SU-DHL-6 (cell line): ENCODE measurements at regions not wholly inside any gene's neighbourhood (a gene's known extent, or its start where the extent isn't known, plus 50 kb on each side); places are given as distances from the start of the nearest gene placed in this dataset.

Experiments
- H2AFZ ChIP-seq: fragments of 200-600 bp; sonication (generic); 2 replicates; pipeline ENCODE4 v1.6.1; 2014; ENCODE audit warnings: low read depth, mild to moderate bottlenecking, moderate library complexity, mixed read lengths, antibody characterized with exemption, low read length; ENCODE audit not compliant: severe bottlenecking
- H3F3A ChIP-seq: fragments of 200-600 bp; shearing (Covaris generic); 2 replicates; pipeline ENCODE4 v1.6.0; 2016; ENCODE audit warnings: antibody characterized with exemption, mild to moderate bottlenecking; ENCODE audit not compliant: insufficient read depth
- H3K27ac ChIP-seq: fragments of 200-600 bp; sonication (generic); 2 replicates; pipeline ENCODE4 v1.5.1; 2016; ENCODE audit warnings: low read depth, mild to moderate bottlenecking, low read length, moderate library complexity, mixed read lengths
- H3K27me3 ChIP-seq: fragments of 200-600 bp; sonication (generic), shearing (Covaris generic); 2 replicates; pipeline ENCODE4 v1.6.0; 2014; ENCODE audit warnings: mild to moderate bottlenecking, low read length
- H3K36me3 ChIP-seq: fragments of 200-600 bp; sonication (generic); 2 replicates; pipeline ENCODE4 v1.6.1; 2014; ENCODE audit warnings: mild to moderate bottlenecking, low read length, mixed read lengths
- H3K4me2 ChIP-seq: fragments of 300-600, 200-600 bp; shearing (Covaris generic), sonication (generic); 2 replicates; pipeline ENCODE4 v1.6.0; 2014; ENCODE audit warnings: low read length, low read depth, mild to moderate bottlenecking; ENCODE audit not compliant: poor library complexity, severe bottlenecking
- H3K4me3 ChIP-seq: fragments of 200-600 bp; sonication (generic); 2 replicates; pipeline ENCODE4 v1.5.1; 2014; ENCODE audit warnings: antibody characterized with exemption, low read length, mild to moderate bottlenecking, mixed read lengths; ENCODE audit not compliant: insufficient read depth, poor library complexity, severe bottlenecking
- H3K79me2 ChIP-seq: fragments of 200-600 bp; sonication (generic); 2 replicates; pipeline ENCODE4 v1.6.1; 2014; ENCODE audit warnings: mild to moderate bottlenecking, low read length, moderate library complexity; ENCODE audit not compliant: insufficient read depth
- H3K9ac ChIP-seq: fragments of 200-600 bp; sonication (generic); 2 replicates; pipeline ENCODE4 v1.7.0; 2014; ENCODE audit warnings: mild to moderate bottlenecking, low read length
- H3K9me2 ChIP-seq: fragments of 200-600 bp; sonication (generic); replicated peaks from 2 replicates; pipeline ENCODE4 v1.6.1; 2014; ENCODE audit warnings: low read length; ENCODE audit not compliant: insufficient read depth
- H3K9me3 ChIP-seq: fragments of 200-600 bp; sonication (generic); 2 replicates; pipeline ENCODE4 v1.6.1; 2014; ENCODE audit warnings: low read length, mixed read lengths; ENCODE audit not compliant: insufficient read depth
- H4K20me1 ChIP-seq: fragments of 200-600 bp; sonication (generic); 2 replicates; pipeline ENCODE4 v1.6.1; 2014; ENCODE audit warnings: low read depth, mild to moderate bottlenecking, antibody characterized with exemption, low read length, moderate library complexity, mixed read lengths
- CTCF ChIP-seq: fragments of 200-600 bp; sonication (generic); IDR thresholded peaks from one replicate; pipeline ENCODE4 v1.5.1; 2017; ENCODE audit warnings: antibody characterized with exemption, mild to moderate bottlenecking, low read length, moderate library complexity; ENCODE audit not compliant: insufficient read depth, poor library complexity, severe bottlenecking
- EZH2phosphoT487 ChIP-seq: fragments of 200-600 bp; sonication (generic), shearing (Covaris generic); conservative IDR thresholded peaks from 2 replicates; pipeline ENCODE4 v1.6.1; 2018; ENCODE audit warnings: mild to moderate bottlenecking, antibody characterized with exemption, low read length, moderate library complexity, mixed read lengths

GRCh38 chr3:193134856-193135255 is 106.2 kb upstream of the PLAAT1 start:
- H3K9ac ChIP-seq, result no peak overlapping the region
- H3K4me3 ChIP-seq, result no peak overlapping the region
- H3K27me3 ChIP-seq, result no peaks in the 10 kb centered on the region
- H3K9me3 ChIP-seq, result no peaks in the 10 kb centered on the region
- H3K79me2 ChIP-seq, result no peaks in the 10 kb centered on the region
- no peaks in the 10 kb centered on the region for H3K36me3 ChIP-seq
- H3F3A ChIP-seq, result no peaks in the 10 kb centered on the region
- no peak overlapping the region for H2AFZ ChIP-seq
- H4K20me1 ChIP-seq, result no peaks in the 10 kb centered on the region
- H3K4me2 ChIP-seq, result no peak overlapping the region
- TF ChIP-seq EZH2phosphoT487 (no peak), CTCF (no peak)
- H3K9me2 ChIP-seq, result no peaks in the 10 kb centered on the region
- H3K27ac ChIP-seq, result no peak overlapping the region

- no peak overlapping the region for H3K9ac ChIP-seq
- no peaks in the 10 kb centered on the region for H3F3A ChIP-seq
- no peaks in the 10 kb centered on the region for H3K9me3 ChIP-seq
- no peak overlapping the region for H3K4me2 ChIP-seq
- no peak overlapping the region for H3K27ac ChIP-seq
- no peak overlapping the region for H2AFZ ChIP-seq
- no peaks in the 10 kb centered on the region for H3K27me3 ChIP-seq
- no peak overlapping the region for H3K4me3 ChIP-seq
- H4K20me1 ChIP-seq, result no peaks in the 10 kb centered on the region
- H3K9me2 ChIP-seq, result no peaks in the 10 kb centered on the region
- no peak for TF ChIP-seq EZH2phosphoT487
- no peak for TF ChIP-seq CTCF
- no peaks in the 10 kb centered on the region for H3K79me2 ChIP-seq
- no peaks in the 10 kb centered on the region for H3K36me3 ChIP-seq
Measured at GRCh38 chr3:193140381-193140780, 100.6 kb upstream of the PLAAT1 start.

- Histone ChIP-seq H3K9me2 (no peaks in the 10 kb centered on the region), H3K27me3 (no peaks in the 10 kb centered on the region), H3K79me2 (no peaks in the 10 kb centered on the region), H3K36me3 (no peaks in the 10 kb centered on the region), H3K27ac (no peak overlapping the region), H3K9ac (no peak overlapping the region), H3F3A (no peaks in the 10 kb centered on the region), H2AFZ (no peak overlapping the region), H3K4me3 (no peak overlapping the region), H3K4me2 (no peak overlapping the region), H4K20me1 (no peaks in the 10 kb centered on the region), H3K9me3 (no peaks in the 10 kb centered on the region)
- TF ChIP-seq CTCF (no peak), EZH2phosphoT487 (no peak)
Measured at GRCh38 chr3:193145248-193145647, 95.8 kb upstream of the PLAAT1 start.
